ENCODE measurements at regions not wholly inside any gene's neighbourhood (a gene's known extent, or its start where the extent isn't known, plus 50 kb on each side); places are given as distances from the start of the nearest gene placed in this dataset.
"Not testable (repeated sequence)": the region's sequence is repeated elsewhere in the genome, so short reads cannot be mapped to it uniquely, and the experiment has no call there.

GRCh38 chr6:110541701-110542309 is 65.4 kb upstream of the SLC22A16 start:
- peak; percentile 70 for DNase-seq (ENCODE audit: missing footprints)
- ATAC-seq = peak; percentile 55
- intact Hi-C loops (cut with DNase I) = loop anchor here (1.0 to 10.0 kb wide), 3 partner anchors 24 to 340 kb away; no protein-coding TSS in a partner anchor

DNA sequence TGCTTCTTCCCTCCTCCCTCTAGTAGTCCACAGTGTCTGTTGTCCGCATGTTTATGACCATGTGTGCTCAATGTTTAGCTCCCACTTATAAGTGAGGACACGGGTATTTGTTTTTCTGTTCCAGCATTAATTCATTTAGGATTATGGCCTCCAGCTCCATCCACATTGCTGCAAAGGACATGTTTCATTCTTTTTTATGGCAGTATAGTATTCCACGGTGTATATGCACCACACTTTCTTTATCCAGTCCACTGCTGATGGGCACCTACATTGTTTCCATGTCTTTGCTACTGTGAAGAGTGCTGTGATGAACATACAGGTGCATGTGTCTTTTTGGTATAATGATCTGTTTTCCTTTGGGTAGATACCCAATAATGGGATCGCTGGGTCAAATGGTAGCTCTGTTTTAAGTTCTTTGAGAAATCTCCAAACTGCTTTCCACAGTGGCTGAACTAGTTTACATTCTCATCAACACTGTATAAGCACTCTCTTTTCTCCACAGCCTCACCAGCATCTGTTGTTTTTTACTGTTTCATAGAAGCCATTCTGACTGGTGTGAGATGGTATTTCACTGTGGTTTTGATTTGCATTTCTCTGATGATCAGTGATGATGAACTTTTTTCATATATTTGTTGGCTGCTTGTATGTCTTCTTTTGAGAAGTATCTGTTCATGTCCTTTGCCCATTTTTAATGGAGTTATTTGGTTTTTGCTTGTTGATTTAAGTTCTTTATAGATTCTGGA is 63.0 kb upstream of the SLC22A16 start:
- DNase-seq (ENCODE audit: missing footprints); ATAC-seq: not testable (repeated sequence)
- intact Hi-C loops (cut with DNase I) = loop anchor here (5.0 to 10.0 kb wide), 2 partner anchors 85 to 343 kb away; no protein-coding TSS in a partner anchor

DNA sequence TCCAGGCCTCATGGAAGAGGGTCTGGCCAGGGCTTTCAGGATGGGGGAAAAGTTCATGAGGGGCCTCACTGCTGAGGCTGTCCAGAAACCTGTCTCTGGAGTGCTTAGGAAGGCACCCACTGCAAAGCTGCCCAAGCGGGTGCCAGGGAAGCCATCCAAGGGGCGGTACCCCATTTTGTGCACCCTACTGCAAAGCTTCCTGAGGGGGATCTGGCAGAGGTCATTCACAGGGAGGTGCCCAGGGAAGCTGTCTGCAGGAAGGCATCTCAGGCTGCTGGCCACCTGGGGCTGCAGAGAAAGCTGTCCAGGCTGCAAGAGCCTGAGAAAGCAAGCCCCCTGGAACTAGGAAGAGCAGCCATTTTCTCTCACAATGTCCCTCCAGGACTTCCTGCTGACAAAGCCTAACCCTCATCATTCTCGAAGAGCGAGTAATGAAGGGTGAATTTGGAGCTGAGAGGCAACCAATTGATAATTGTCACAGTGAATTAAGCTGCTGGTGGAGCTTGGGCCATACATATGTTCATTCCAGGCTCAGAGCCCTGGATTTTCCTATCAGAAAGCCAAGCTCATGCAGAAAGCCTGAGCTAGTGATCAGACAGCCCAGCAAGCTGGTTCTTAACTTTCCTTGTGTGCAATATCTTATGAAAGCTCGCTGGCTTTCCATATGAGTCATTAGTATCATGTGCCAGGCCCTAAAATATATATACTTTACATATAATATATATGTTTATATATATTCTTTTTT is 62.2 kb upstream of the SLC22A16 start:
- no peak for ATAC-seq
- intact Hi-C loops (cut with DNase I) = no loop called here
- no peak for DNase-seq (ENCODE audit: missing footprints)

- intact Hi-C loops (cut with DNase I) = no loop called here
Measured at GRCh38 chr6:110537208-110538123, 61.1 kb upstream of the SLC22A16 start.

DNA sequence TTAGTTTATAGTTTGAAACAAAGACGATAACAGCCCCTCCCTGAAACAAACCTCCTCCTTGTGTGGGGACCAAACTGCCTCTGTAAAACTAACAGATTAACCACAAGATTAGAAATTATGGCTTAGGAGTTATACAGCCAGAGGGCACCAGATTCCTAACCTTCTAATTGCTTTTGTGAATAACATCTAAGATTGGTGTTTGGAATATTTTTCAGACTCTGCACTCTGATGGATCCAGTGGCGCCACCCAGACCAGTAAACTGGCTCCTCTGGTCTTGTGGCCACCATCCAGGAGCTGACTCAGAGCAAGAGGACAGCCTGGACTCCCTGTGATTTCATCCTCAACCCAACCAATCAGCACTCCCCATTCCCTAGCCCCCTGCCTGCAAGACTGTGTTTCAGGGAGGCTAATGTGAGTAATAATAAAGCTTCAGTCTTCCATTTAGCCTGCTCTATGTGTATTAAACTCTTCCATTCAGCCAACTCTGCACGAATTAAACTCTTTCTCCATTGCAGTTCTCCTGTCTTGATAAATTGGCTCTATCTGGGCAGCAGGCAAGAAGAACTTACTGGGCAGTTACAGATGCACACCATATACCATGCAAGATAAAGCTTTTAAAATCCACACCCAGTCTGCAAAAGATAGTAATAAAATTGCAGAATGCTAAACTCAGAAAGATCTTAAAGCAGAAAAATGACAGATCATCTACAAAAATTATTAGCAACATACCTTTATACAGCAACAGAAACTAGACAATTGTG is 58.5 kb upstream of the SLC22A16 start:
- ATAC-seq = no peak
- no peak for DNase-seq (ENCODE audit: missing footprints)
- intact Hi-C loops (cut with DNase I) = no loop called here

More at GRCh38 chr6:110537208-110538123, 61.1 kb upstream of the SLC22A16 start:
- DNase-seq (ENCODE audit: missing footprints) (no peak), ATAC-seq (no peak)

- intact Hi-C loops (cut with DNase I) = no loop called here
- DNase-seq (ENCODE audit: missing footprints) (no peak), ATAC-seq (no peak)
Measured at GRCh38 chr6:110532431-110532830, 56.0 kb upstream of the SLC22A16 start.

GRCh38 chr6:110530671-110531070 is 54.3 kb upstream of the SLC22A16 start:
- ATAC-seq (no peak), DNase-seq (ENCODE audit: missing footprints) (no peak)
- intact Hi-C loops (cut with DNase I) = no loop called here

- intact Hi-C loops (cut with DNase I) = loop anchor here (2.0 to 10.0 kb wide), 5 partner anchors 153 to 685 kb away; partner anchors contain the start of genes AMD1 and CDK19
- no peak for ATAC-seq
Measured at GRCh38 chr6:110529907-110530306, 53.5 kb upstream of the SLC22A16 start.

DNA sequence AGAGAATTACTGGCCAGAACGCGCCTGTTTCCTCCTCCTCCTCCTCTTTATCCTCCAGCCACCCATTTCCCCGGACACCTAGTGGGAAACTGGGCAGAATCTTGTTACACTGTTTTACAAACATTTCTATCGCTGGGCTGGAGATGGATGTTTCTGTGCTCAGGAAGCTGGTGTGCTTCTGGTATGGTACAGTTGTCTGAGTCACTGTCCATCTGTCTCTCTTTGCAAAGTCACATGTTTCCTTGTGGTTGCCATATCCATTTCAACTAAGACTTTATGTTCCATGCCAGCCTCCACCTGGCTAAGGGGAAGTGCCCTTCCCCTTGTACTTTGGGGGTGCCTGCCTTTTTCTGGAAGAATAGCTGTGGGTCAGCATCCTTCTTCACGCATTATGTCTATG is 52.9 kb upstream of the SLC22A16 start:
- DNase-seq (ENCODE audit: missing footprints) (no peak), ATAC-seq (no peak)
- intact Hi-C loops (cut with DNase I) = loop anchor here (2.0 to 10.0 kb wide), 5 partner anchors 153 to 685 kb away; partner anchors contain the start of genes AMD1 and CDK19

More at GRCh38 chr6:110529907-110530306, 53.5 kb upstream of the SLC22A16 start:
- no peak for DNase-seq (ENCODE audit: missing footprints)

DNA sequence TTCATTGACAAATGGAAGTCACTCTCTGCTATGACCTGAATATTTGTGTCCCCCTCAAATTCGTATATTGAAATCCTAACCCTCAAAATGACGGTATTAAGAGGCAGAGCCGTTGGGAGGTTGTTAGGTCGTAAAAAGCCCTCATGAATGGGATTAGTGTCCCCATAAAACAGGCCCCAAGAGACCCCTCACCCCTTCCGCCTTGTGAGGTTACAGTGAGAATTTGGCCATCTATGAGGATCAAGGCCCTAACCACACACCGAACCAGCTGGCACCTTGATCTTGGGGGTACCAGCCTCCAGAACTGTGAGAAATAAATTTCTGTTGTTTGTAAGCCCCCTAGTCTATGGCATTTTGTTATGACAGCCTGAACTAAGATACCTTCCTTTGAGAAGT is 52.5 kb upstream of the SLC22A16 start:
- DNase-seq (ENCODE audit: missing footprints) (no peak), ATAC-seq (no peak)
- intact Hi-C loops (cut with DNase I) = loop anchor here (1.0 to 10.0 kb wide), 6 partner anchors 154 to 686 kb away; partner anchors contain the start of genes AMD1 and CDK19

- ATAC-seq = peak; percentile 72
Measured at GRCh38 chr6:110528101-110528929, 51.9 kb upstream of the SLC22A16 start.

DNA sequence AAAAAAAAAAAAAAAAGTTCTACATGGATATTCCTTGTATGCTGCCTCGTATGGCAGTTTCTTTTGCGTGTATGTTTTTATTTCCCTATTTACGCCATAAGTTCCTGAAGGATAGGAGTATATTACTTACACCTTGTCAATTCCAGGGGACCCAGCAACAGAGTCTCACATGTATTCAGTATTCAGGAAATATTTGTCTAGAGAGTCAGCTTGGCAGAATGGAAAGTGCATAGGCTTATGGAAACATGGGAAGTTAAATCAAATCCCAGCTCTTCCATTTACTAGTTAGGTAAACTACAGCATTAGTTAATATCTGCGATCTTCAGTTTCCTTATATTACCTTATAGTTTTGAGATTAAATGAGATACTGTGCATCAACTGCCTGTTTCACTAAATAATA is 51.1 kb upstream of the SLC22A16 start:
- intact Hi-C loops (cut with DNase I) = loop anchor here (5.0 to 10.0 kb wide), 3 partner anchors 287 to 687 kb away; partner anchors contain the start of gene CDK19
- ATAC-seq = no peak

More at GRCh38 chr6:110528101-110528929, 51.9 kb upstream of the SLC22A16 start:
- DNase-seq (ENCODE audit: missing footprints) = no peak
- intact Hi-C loops (cut with DNase I) = loop anchor here (1.0 to 10.0 kb wide), 6 partner anchors 154 to 686 kb away; partner anchors contain the start of genes AMD1 and CDK19

GRCh38 chr6:110526726-110527125 is 50.3 kb upstream of the SLC22A16 start:
- ATAC-seq = no peak
- intact Hi-C loops (cut with DNase I) = loop anchor here (5.0 to 10.0 kb wide), 3 partner anchors 288 to 688 kb away; partner anchors contain the start of gene CDK19
- no peak for DNase-seq (ENCODE audit: missing footprints)

More for the DNA sequence above, 51.1 kb upstream of the SLC22A16 start:
- DNase-seq (ENCODE audit: missing footprints) = no peak

All from Right ventricle myocardium inferior (tissue), 1 donor.